SK-N-SH (cell line): ENCODE measurements at regions not wholly inside any gene's neighbourhood (a gene's known extent, or its start where the extent isn't known, plus 50 kb on each side); places are given as distances from the start of the nearest gene placed in this dataset.

ENCODE experiments used
- CTCF ChIP-seq: fragments of 200-600 bp; sonication (generic); IDR thresholded peaks from 2 replicates; pipeline ENCODE4 v1.6.1; 2017; ENCODE audit warnings: antibody characterized with exemption, mild to moderate bottlenecking, moderate library complexity
- MEF2A ChIP-seq: IDR thresholded peaks from 2 replicates; pipeline ENCODE4 v1.4.0; 2012; ENCODE audit warnings: low read depth, borderline replicate concordance
- NFIC ChIP-seq: IDR thresholded peaks from 2 replicates; pipeline ENCODE4 v1.4.0; 2012; ENCODE audit warnings: borderline replicate concordance
- RAD21 ChIP-seq: IDR thresholded peaks from 2 replicates; pipeline ENCODE4 v1.6.1; 2012; ENCODE audit warnings: mild to moderate bottlenecking, low read length
- RFX5 ChIP-seq: IDR thresholded peaks from 2 replicates; pipeline ENCODE4 v1.6.1; 2012; ENCODE audit warnings: mild to moderate bottlenecking, improper control_type of control experiment, low read length
- RXRA ChIP-seq: IDR thresholded peaks from 2 replicates; pipeline ENCODE4 v1.4.0; 2012; ENCODE audit warnings: low read depth, mild to moderate bottlenecking, borderline replicate concordance
- YY1 ChIP-seq: IDR thresholded peaks from 2 replicates; pipeline ENCODE4 v1.4.0; 2012; ENCODE audit warnings: low read depth, mild to moderate bottlenecking
- ZBTB33 ChIP-seq: IDR thresholded peaks from 2 replicates; pipeline ENCODE4 v1.4.0; 2012; ENCODE audit warnings: low read depth, borderline replicate concordance

GRCh38 chr13:65971541-65971940, 1258.6 kb downstream of the PCDH9 start:
- no peak for TF ChIP-seq CTCF
- TF ChIP-seq RAD21, result no peak
- no peak for TF ChIP-seq RFX5
- TF ChIP-seq MEF2A, result no peak
- no peak for TF ChIP-seq NFIC
- no peak for TF ChIP-seq ZBTB33
- TF ChIP-seq YY1, result no peak
- no peak for TF ChIP-seq RXRA
